ENCODE measurements at regions not wholly inside any gene's neighbourhood (a gene's known extent, or its start where the extent isn't known, plus 50 kb on each side); places are given as distances from the start of the nearest gene placed in this dataset.

GRCh38 chr4:144351306-144351705, 210.8 kb upstream of the GYPA start:
- intact Hi-C loops (cut with DNase I) = no loop called here
- TF ChIP-seq, protein P1, sequence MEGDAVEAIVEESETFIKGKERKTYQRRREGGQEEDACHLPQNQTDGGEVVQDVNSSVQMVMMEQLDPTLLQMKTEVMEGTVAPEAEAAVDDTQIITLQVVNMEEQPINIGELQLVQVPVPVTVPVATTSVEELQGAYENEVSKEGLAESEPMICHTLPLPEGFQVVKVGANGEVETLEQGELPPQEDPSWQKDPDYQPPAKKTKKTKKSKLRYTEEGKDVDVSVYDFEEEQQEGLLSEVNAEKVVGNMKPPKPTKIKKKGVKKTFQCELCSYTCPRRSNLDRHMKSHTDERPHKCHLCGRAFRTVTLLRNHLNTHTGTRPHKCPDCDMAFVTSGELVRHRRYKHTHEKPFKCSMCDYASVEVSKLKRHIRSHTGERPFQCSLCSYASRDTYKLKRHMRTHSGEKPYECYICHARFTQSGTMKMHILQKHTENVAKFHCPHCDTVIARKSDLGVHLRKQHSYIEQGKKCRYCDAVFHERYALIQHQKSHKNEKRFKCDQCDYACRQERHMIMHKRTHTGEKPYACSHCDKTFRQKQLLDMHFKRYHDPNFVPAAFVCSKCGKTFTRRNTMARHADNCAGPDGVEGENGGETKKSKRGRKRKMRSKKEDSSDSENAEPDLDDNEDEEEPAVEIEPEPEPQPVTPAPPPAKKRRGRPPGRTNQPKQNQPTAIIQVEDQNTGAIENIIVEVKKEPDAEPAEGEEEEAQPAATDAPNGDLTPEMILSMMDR (IDR thresholded peaks at IDR 0.05) = no peak
- 65 to 75% methylated on average over 3 of the region's 3 CpGs for WGBS, 2 donors
- no peak for DNase-seq
- no peak overlapping the region for H3K27ac ChIP-seq
- no peaks in the 10 kb centered on the region for H3K36me3 ChIP-seq
- H3K4me1 ChIP-seq = peaks cover 0 to 6% (median 0%) of the 10 kb centered on the region in 9 donors
- no peak overlapping the region for H3K4me3 ChIP-seq
- H3K27me3 ChIP-seq = peaks cover 0 to 15% (median 3%) of the 10 kb centered on the region in 7 donors
- no peaks in the 10 kb centered on the region for H3K9me3 ChIP-seq
- ATAC-seq = no peak

DNA sequence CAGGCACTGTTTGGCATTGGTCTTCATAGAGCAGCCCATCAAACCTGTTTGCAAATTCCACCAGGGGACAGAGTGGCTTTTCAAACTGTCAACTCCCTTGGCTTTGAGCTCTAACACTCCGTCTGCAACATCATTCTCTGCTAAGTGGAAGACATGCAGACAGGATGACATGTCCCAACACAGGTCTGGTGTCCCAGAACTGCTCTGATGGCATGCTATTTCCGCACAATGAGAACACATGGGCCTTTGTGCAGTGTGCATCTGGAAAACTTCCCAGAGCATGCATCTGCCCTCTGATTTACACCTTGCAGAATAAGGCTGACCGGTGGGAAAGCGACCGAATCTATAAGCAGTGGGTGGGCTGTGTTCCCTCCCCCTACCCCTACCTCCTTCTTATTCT, 212.8 kb upstream of the GYPA start:
- DNase-seq (no peak), ATAC-seq (no peak)
- intact Hi-C loops (cut with DNase I) = no loop called here
- Histone ChIP-seq H3K36me3 (no peaks in the 10 kb centered on the region), H3K9me3 (no peaks in the 10 kb centered on the region), H3K4me3 (no peak overlapping the region), H3K27ac (no peak overlapping the region), H3K4me1 (peaks cover 0 to 14% (median 0%) of the 10 kb centered on the region in 9 donors), H3K27me3 (peaks cover 0 to 16% (median 6%) of the 10 kb centered on the region in 7 donors)
- TF ChIP-seq, protein P1 (IDR thresholded peaks at IDR 0.05) = no peak
- WGBS, 2 donors = 27 to 28% methylated on average over 5 of the region's 5 CpGs

DNA sequence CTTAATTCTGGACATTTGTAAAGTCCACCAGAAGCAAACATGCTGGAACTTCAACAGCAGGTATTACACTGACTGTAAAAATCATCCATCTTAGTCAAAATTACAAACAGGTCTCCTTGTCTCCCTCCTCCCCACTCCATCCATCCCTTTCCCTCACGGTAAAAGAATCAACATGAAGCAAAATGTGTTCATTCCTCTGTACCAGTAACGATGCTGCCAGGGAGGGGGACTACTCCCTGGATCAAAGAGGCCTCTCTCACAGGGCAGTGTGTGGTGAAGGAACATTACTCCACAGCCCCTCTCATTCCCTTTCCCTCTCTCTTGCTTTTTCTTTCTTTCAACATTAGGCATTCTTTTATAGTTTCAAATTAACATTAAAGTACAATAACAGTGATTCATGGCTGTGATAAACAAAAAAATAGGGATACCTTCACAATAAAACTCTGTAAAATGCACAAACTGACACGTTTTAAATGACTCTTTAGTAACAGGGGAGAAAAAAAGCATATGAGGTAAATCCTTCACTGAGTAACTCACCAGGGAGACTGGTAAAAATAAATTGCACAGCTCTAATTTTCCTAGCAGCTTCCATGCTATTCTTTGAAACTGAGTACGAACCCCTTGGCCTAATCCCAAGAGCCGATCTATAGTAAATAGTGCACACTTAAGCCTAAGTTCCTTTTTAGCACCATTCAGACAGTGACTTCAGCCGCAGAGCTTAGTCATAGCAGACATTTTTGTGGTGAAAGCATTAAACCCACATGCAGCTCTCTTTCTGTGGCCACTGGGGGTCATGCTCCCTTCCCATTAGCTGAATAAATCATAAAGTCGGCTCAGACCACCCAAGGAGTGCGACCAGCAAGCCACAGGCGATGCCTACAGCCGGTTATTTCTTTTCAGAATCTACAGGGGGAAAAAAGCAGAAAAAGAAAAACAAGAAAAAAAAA, 215.6 kb upstream of the GYPA start:
- intact Hi-C loops (cut with DNase I) = no loop called here

DNA sequence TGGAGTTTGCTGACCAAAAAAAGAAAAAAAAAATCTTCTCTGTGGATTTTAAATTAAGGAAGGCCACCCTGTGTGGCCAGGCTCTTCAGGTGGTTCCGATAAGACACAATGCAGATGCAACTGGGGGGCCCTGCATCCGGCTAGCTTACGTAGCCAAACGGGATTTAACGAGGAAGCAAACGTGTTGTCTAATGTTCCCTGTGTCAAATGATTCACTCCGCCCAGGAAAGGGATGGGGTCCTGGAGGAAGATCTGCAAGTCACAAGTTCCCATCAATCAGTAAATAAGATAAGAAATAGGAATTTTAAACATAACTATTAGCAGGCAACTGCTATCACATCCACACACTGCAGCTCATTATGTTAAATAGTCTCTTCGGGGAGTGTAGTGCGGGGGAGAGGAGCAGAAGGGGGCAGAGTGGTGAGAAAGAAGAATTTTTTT, 216.4 kb upstream of the GYPA start:
- intact Hi-C loops (cut with DNase I) = no loop called here

More for the DNA sequence above, 215.6 kb upstream of the GYPA start:
- Histone ChIP-seq H3K4me3 (no peak overlapping the region), H3K36me3 (no peaks in the 10 kb centered on the region), H3K9me3 (no peaks in the 10 kb centered on the region), H3K4me1 (peaks cover 0 to 14% (median 0%) of the 10 kb centered on the region in 9 donors), H3K27ac (no peak overlapping the region), H3K27me3 (peaks cover 0 to 16% (median 6%) of the 10 kb centered on the region in 7 donors)
- 46 to 54% methylated on average over 10 of the region's 10 CpGs for WGBS, 2 donors
- no peak for ATAC-seq
- no peak for DNase-seq
- TF ChIP-seq, protein P1 (IDR thresholded peaks at IDR 0.05) = peak in 1 of 9 donors; percentile 18

More for the DNA sequence above, 216.4 kb upstream of the GYPA start:
- Histone ChIP-seq H3K4me3 (no peak overlapping the region), H3K27ac (no peak overlapping the region), H3K9me3 (no peaks in the 10 kb centered on the region), H3K27me3 (peaks cover 0 to 15% (median 6%) of the 10 kb centered on the region in 7 donors), H3K36me3 (no peaks in the 10 kb centered on the region), H3K4me1 (peaks cover 0 to 14% (median 0%) of the 10 kb centered on the region in 9 donors)
- 35 to 47% methylated on average over 9 of the region's 9 CpGs for WGBS, 2 donors
- TF ChIP-seq, protein P1 (IDR thresholded peaks at IDR 0.05) = no peak
- DNase-seq (no peak), ATAC-seq (no peak)
